Upper lobe of left lung (tissue), 4 donors: ENCODE measurements at regions not wholly inside any gene's neighbourhood (a gene's known extent, or its start where the extent isn't known, plus 50 kb on each side); places are given as distances from the start of the nearest gene placed in this dataset.

ENCODE experiments used
- CTCF ChIP-seq, 6 experiments: fragments of 450-650 bp in 4 of 6; fragments of 200-600 bp in 2 of 6; sonication (generic) in 2 of 6; IDR thresholded peaks; one replicate each; pipeline ENCODE4 v1.5.1; 2016 to 2019; ENCODE audit warnings: antibody characterized with exemption in 6 of 6
- EP300 ChIP-seq, 4 donors: sonication (generic); formaldehyde crosslinking; IDR thresholded peaks; one replicate each; pipeline ENCODE4 v1.5.1; 2017; ENCODE audit warnings: antibody characterized with exemption in 4 of 4, control low read depth in 2 of 4

GRCh38 chr14:76564471-76565422 is 188.8 kb downstream of the ESRRB start:
- TF ChIP-seq EP300 (IDR thresholded peaks at IDR 0.05) (no peak), CTCF (IDR thresholded peaks at IDR 0.05) (no peak)
